Mesenteric fat pad (tissue), 1 donor: ENCODE measurements at regions not wholly inside any gene's neighbourhood (a gene's known extent, or its start where the extent isn't known, plus 50 kb on each side); places are given as distances from the start of the nearest gene placed in this dataset.

Experiments used
- DNase-seq: peaks from one replicate; pipeline ENCODE4 v3.0.0-alpha.2; 2020; ENCODE audit warnings: low spot score
- donor health status: DM: yes; HTN: yes; CAD: no.

DNA sequence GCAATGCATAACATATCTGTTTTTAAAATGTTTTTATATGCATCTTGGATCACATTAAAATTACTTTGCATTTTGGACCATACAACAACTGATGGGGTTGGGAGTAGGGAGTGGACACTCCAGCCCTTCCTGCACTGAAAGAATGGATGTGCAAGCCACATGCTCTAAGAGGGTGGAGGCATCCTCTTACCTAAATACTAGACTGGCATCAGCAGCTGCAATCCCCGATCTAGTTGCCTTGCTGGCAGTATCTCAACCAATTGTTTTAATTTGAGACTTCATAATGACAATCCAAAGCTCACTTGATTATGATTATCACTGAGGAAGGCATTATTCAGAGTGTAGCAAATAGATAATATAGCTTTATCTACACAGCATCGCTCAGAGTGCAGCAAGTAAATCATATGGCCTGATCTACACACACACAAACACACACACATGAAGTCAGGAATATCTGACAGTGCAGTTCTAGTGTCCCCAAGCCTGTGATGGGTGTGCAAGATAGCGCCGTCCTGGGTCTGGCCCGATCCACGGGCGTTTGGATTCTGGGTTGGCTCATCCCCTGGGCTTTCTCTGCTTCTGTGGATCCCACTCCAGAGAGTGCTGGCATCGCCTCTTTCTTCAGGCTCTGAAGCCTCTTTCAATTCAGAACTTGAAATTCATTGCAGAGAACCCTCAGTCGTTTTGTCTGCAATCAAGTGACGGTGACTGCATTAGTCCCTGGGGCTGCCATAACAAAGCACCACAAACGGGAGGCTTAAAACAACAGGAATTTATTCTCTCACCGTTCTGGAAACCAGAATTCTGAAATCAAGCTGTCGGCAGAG lies 181.3 kb downstream of the ETS2 start:
- no peak for DNase-seq

DNA sequence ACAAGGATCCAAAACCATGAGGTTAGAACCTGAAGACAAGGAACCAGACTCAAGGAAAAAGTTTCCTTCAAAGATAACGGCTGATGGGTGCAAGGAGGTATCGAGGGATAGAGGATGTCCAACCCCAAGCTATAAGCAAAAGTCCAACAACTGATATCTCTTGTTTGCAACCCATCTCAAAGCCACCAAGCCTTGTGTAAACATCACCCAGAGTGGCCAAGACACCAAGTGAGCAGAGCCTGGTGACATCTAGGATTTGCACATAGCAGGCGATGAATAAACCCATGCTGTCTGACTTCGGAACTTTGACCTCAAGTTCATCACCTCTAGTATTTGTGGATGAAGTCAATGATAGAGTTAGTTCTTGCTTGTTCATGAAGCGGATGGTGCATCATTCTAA lies 180.7 kb downstream of the ETS2 start:
- no peak for DNase-seq

DNA sequence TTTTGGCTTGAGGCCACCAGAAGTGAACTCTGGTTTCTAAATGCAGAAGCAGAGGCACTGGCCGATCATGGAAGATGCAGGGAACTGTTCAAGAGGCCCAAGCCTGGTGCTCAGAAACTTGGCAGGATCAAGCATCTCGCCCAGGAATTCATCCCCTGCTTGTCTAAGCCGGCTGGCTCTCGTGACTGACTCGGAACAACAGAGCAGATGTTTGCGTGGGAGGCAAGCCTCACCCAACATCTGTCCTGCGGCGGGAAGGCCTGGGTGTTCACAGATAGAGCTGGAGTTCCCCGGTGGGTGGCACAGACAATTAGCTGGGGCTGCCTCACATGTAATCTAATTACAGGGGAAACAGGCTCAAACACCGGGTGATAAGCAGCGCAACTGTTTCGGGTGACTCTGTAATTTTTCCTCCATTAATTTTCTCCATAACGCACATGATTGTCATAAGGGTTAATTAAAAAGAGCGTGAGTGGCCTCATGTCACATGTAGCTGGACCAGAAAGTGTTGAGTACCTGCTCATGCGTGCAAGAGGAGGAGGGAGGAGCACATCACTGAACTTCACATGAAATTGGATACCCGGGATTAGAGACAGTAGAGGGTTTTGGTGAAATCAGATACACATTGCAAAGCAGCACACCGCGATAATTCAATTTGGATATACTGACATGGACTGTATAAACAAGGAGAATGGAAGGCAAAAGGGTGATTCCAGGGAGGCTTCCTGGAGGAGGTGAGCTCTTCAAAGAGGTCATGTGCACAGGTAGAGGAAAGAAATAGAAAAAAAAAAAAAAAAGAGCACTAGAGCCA lies 180.0 kb downstream of the ETS2 start:
- no peak for DNase-seq

DNA sequence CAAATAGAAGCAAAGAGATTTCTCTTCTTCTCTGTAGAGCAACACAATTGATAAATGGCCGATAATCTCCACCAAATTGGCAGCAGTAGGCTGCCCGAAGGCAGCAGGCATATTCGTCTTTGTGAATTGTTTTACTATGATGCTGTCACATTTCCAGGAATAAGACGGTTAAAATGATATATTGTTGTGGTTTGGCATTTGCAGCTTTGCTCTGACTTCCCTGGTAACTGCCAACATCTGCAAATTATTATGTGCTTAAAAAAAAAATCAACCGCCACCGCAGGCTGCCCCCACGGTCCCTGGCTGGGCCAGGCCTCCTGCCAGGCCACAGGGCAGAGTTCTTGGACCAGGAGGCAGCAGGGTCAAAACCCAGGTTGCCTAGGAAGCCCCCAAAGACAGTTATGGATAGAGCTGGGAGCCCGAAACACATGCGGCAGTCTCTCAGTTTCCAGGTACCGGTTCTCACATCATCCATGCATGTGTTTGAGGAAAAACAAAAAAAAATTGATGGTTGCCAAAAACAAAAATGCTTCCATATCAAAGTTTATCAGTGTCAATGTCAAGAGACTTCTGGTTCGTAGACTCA lies 179.3 kb downstream of the ETS2 start:
- no peak for DNase-seq

DNA sequence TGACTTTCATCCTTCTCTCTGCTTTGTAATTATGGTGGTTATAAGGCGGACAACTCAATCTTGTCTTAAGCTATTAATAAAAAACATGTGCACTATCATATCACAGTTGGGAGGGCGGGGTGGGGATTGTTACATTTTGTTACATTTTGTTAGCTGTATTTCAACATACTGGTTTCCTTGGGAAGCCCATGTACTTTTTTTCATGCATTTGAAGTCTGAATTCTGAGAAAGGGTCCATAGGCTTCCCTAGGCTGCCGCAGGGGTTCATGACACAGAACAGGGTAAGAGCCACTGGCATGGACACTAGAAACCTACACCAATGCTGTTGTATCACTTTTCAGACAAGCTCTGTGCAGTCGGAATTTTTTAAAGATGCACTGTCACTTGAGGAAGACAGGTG lies 178.8 kb downstream of the ETS2 start:
- no peak for DNase-seq

DNA sequence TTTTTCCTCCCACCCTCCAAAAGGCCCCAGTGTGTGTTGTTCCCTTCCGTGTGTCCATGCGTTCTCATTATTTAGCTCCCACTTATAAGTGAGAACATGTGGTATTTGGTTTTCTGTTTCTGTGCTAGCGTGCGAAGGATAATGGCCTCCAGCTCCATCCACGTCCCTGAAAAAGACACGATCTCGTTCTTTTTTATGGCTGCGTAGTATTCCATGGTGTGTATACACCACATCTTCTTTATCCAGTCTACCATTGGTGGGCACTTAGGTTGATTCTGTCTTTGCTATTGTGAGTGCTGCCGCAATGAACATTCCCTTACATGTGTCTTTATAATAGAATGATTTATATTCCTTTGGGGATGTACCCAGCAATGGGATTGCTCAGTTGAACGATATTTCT lies 177.8 kb downstream of the ETS2 start:
- no peak for DNase-seq

DNA sequence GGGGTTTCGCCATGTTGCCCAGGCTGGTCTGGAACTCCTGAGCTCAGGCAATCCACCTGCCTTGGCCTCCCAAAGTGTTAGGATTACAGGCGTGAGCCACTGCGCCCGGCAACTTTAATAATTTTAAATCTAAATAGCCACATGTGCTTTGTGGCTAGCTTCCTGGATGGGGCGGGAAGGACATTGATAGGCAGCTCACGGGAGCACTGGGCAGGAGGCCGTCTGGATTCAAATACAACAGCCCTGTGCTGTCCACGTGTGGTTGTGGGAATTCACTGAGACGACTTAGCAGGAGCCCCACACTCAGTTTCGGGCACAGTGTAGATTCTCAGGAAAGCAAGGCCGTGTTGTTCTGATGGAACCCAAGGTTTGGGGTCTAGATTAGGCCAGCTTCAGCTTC lies 177.1 kb downstream of the ETS2 start:
- DNase-seq, result no peak

DNA sequence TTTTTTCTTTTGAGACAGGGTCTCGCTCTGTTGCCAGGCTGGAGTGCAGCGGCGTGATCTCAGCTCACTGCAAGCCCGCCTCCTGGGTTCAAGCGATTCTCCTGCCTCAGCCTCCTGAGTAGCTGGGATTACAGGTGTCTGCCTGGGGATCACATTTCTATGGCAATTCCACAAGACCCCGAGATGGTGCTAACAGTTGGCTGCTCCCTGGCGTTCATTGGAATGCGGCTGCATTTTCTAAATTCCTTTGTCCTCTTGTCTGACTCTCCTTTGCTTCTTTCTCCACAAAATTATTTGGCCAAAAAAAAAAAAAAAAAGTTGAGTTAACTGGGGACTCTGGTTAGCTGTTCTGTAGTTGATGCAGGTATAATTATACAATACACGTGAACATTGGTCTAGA lies 176.4 kb downstream of the ETS2 start:
- DNase-seq, result no peak

DNA sequence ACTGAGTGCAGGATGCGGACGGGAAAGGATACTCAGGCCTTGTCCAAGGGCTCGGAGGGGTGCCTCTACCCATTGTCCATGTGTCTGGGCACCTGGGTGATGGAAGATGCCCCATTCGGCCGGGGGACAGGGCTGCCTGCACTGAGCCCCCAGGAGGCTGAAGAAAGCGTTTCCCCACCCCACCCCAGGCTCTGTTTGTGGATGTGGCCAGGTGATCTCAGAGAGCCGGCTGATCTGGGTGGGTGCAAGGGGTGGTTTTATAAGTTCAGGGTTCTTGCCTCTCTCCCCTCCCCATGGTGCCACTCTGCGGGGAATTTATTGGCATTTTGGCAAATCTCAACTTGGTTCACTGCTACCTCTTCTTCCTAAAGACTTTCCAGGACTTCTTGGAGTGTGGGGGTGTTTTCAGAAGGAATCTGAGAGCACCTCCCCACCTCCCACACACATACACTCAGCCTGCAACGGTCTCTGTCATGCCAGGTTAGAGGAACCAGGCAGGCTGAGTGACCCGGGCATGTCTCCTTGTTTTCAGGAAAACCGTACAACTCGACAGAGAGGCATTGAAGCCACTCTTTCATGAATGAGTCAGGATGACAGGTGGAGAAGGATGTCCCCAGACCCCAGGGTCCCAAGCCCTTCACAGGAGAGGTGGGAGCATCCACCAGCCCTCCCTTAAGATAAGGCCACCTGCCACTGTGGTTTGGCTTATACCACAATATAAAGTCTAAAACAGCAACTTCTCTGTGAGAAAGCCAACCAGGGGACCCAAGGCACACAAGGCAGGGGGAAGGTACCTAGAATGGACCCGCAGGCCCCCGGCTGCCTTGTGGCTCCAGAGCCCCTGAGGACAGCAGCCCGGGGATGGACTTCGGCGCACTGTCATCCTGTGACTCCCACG lies 174.9 kb downstream of the ETS2 start:
- no peak for DNase-seq

DNA sequence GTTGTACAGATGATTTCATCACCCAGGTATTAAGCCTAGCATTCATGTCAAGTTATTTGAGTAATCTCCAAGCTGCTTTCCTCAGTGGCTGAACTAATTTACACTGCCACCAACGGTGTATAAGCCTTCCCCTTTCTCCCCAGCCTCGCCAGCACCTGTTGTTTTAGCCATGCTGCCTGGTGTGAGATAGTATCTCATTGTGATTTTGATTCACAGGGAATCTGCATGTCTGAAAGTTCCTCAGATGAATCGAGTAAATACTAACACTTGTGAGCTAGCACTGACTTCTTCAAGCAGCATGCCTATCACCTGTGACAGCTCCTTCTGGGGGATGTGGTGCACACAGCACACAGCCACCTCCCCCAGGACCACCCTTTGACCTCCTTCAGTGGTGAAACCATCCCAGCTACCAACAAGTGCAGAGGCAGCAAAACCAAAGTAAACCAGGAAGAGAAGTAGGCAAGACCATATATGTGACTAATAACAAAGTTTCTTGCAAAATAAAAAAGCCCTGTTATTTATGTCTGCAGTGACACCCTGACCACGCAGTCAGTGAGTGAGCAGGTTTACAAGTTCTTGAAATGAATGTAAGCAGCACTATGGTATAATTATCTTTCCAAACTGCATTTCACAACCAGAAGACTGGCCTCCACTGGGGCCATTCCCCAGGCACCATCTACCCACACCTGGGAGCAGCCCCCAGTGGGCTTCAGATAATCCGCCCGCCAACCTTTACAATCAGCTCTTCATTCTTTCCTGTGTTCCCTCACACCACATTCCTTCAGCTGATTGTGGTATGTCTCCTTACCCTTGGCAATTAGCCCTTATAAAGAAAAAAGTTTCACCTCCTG lies 173.8 kb downstream of the ETS2 start:
- DNase-seq, result no peak

DNA sequence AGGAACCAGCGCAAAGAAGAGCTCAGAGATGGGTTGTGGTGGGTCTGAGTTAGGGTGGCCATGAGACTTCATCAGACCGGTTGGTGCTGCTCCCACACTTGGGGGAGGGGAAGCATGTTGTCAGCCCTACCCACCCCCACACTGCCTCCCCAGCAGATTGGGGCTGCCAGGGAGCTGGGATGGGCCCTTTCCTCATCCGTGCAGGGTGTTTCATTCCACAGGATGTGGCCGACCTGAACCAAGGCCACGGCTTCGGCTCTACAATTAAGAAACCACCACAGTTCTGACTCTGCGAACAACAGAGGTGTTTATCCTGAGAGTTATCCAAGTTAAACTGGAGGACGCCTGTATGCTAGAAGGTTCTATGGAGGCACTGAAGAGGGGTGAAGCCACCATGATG lies 171.2 kb downstream of the ETS2 start:
- no peak for DNase-seq

DNA sequence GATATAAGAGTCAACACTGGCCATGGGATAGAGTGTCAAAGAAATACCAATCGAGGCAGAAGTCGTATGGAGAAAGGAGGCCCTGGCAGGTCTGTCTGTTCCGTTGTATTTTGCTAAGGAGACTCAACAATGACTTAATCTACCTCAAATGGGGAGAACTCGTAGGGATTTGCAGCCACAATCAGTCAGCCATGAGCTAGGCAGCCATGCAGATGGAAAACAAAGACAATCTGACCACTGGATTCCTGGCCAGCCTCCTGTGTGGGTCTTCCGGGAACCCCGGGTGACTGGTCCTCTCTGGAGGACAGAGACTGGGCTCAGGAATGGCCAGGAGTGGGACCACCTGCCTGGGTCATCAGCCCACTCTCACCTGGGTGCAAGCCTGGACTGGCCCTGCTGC lies 167.8 kb downstream of the ETS2 start:
- DNase-seq, result no peak

DNA sequence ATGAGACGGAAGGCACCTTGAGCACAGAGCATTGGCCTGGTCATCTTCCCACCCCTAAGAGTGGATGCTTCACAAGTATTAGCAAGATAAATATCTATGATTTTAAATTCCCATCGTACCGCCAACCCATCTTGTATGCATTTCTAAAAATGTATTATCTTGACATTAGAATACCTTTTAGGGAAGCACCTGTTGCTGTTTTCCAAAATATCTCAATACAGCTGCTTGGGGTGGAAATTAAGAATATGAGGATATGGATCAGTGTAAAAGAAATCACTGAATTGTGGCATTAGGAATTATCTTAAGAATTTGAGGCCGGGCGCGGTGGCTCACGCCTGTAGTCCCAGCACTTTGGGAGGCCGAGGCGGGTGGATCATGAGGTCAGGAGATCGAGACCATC lies 166.3 kb downstream of the ETS2 start:
- no peak for DNase-seq

DNA sequence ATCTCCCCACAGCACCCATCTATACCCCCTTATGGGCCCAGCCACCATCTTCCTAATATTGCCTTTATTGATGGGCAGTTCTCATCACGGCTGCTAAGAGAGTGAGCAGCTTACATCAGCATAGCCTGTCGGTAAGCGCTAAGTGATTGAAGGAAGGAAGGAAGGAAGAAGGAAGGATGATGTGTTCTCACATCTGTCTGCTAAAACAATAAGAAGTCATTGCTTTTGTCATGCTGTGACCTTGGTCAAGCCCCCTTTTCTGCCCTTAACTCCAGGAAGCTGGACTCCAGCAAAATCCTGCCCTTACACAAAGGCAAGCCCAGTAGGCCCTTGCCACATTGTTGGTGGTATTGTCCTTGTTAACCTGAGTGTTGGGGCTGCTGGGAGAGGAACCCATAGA lies 165.0 kb downstream of the ETS2 start:
- DNase-seq, result no peak

DNA sequence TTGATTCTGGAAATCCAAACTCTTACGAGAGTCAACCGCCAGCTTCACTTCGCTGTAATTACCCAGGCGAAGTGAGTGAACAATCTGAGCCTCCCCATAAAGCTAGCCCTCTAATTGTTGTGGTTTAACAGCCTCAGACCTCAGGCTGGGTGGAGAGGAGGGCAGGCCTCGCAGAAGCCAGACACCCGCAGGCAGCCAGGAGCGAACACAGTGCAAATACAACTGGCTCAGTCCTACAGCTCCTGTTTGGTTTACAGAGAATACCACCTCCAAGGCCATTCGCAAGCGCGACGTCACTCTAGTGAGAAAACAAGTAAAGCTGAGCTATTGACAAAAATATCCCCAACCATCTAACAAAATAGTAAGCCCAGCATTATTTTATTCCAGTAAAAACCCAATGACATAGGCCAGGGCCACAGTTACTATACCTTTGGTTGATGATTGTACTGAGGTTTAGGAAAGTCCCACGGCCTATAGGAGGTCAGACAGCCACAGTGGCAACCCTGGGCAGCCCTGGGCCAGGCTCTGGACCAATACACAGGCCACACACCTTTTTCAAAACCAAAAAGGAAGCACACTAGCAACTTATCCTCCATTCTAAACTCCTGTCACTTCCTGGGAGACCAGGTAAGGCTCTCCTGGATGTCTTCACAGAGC lies 163.3 kb downstream of the ETS2 start:
- DNase-seq, result no peak

DNA sequence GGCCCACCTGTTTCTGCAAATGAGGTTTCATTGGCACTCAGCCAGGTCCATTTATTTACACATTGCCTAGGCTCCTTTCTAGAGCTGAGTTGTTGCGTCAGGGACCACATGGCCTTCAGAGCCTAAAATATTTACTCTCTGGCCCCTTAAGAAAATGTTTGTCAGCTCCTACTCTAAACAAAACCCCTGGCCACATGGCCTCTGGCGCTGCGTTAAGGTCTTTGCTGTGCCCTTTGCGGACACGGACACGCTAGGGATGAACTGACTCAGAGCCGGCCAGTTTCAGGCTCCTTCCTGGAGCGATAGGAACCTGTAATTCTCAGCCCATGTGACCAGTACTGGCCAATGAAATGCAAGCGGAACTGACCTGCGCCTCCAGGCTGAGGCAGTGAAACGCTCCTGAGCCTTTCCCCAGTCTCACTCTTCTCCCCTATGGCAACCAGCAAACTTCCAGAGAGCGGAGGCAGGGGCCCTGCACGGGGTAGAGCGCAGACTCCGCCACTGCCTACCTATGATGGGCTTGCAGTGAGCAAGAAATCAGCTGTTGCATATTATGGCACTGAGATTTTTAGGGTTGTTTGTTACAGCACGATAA lies 160.3 kb downstream of the ETS2 start:
- DNase-seq, result no peak

DNA sequence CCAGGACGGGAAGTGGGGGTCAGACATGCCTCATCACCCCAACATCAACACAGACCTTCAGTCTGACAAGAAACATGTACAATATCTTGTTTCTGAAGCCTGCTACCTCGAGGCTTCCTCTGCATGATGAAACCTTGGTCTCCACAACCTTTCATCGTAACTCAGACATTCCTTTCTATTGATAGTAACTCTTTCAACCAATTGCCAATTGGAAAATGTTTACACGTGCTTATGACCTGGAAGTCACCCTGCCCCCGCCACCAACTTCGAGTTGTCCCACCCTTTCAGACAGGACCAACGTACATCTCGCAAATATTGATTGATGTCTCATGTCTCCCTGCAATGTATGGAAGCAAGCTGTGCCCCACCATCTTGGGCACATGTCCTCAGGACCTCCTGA lies 159.5 kb downstream of the ETS2 start:
- no peak for DNase-seq

DNA sequence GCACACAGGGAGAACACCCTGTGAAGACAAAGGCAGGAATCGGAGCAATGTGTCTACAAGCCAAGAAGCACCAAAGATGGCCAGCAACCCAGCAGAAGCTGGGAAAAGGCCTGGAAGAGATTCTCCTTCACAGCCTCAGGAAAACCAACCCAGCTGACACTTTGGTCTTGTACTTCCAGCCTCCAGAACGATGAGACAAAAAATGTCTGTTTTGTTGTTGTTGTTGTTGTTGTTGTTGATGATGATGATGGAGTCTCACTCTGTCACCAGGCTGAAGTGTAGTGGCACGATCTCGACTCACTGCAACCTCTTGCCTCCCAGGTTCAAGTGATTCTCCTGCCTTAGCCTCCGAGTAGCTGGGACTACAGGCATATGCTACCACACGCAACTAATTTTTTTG lies 157.3 kb downstream of the ETS2 start:
- no peak for DNase-seq

DNA sequence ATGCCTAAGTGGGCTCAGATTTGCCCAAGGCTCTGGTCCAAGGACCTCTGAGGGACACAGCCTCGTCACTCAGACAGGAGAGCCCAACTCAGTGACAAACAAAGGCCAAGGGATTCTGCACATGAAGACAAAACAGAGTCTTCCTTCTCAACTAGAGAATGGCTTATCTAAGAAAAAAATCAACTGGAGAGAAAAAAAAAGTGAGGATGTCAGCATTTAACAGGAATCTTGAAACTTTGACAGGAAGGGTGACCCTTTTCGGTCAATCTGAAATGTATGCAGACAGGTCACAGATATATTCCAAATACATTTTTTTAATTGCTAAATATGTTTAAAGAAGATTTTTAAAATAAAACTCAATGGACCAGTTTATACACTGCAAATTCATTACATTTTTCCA lies 154.5 kb downstream of the ETS2 start:
- no peak for DNase-seq

DNA sequence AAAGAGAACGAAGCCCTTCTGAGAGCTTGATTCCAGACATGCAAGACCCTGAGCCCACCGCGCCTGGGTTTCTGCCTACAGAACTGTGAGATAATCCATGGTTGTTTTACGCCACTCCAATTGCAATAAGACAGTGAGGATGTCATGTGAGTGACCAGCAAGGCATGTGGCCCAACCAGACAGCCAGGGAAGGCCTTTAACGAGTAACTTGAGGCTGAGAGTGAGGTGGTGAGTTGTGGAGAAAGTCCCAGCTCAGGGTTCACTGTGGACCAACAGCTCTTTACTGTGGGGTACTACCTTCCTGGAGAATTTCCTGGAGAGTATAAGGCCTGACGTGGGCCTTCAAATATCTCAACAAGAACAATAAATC lies 153.9 kb downstream of the ETS2 start:
- DNase-seq, result no peak
